Endodermal cell (in vitro differentiated cells): ENCODE measurements at regions not wholly inside any gene's neighbourhood (a gene's known extent, or its start where the extent isn't known, plus 50 kb on each side); places are given as distances from the start of the nearest gene placed in this dataset.

Experiments used
- DNase-seq: peaks from one replicate; pipeline ENCODE4 v3.0.0-alpha.2; 2017
- H3K27ac ChIP-seq: 2 replicates; pipeline ENCODE4 v1.5.1; 2013; ENCODE audit warnings: mild to moderate bottlenecking, low read depth, low read length, moderate library complexity
- H3K27me3 ChIP-seq: 2 replicates; pipeline ENCODE4 v1.6.1; 2013; ENCODE audit warnings: mild to moderate bottlenecking, low read length, moderate library complexity; ENCODE audit not compliant: insufficient read depth, control insufficient read depth, poor library complexity, severe bottlenecking
- H3K36me3 ChIP-seq: 2 replicates; pipeline ENCODE4 v1.7.0; 2013; ENCODE audit warnings: mild to moderate bottlenecking, low read length, moderate library complexity; ENCODE audit not compliant: control insufficient read depth, insufficient read depth
- H3K4me1 ChIP-seq: one replicate; pipeline ENCODE4 v1.7.0; 2013; ENCODE audit warnings: low read length; ENCODE audit not compliant: control insufficient read depth, insufficient read depth
- H3K4me3 ChIP-seq: 2 replicates; pipeline ENCODE4 v1.5.1; 2013; ENCODE audit warnings: mild to moderate bottlenecking, low read length, moderate library complexity
- H3K9ac ChIP-seq: 2 replicates; pipeline ENCODE4 v1.6.1; 2013; ENCODE audit warnings: mild to moderate bottlenecking, low read length, moderate library complexity; ENCODE audit not compliant: poor library complexity, severe bottlenecking; ENCODE audit errors: extremely low read depth
- H3K9me3 ChIP-seq: 2 replicates; pipeline ENCODE4 v1.6.1; 2013; ENCODE audit warnings: mild to moderate bottlenecking, low read length, moderate library complexity; ENCODE audit not compliant: control insufficient read depth
- H3K27ac Mint-ChIP-seq: 2 replicates; pipeline ENCODE4 v1.8.0; 2020; ENCODE audit warnings: mixed read lengths
- H3K27me3 Mint-ChIP-seq: 2 replicates; pipeline ENCODE4 v1.8.0; 2021; ENCODE audit warnings: mild to moderate bottlenecking, mixed read lengths; ENCODE audit not compliant: insufficient read depth
- H3K36me3 Mint-ChIP-seq: 2 replicates; pipeline ENCODE4 v1.8.0; 2020; ENCODE audit warnings: low read depth, mixed read lengths
- H3K4me1 Mint-ChIP-seq: 2 replicates; pipeline ENCODE4 v1.8.0; 2020; ENCODE audit warnings: mixed read lengths
- H3K4me3 Mint-ChIP-seq: 2 replicates; pipeline ENCODE4 v1.8.0; 2020; ENCODE audit warnings: mild to moderate bottlenecking, moderate library complexity, mixed read lengths
- H3K9me3 Mint-ChIP-seq: 2 replicates; pipeline ENCODE4 v1.8.0; 2020; ENCODE audit warnings: mild to moderate bottlenecking, mixed read lengths
- WGBS, 2 experiments: methylation state at CpG; one replicate each; pipeline versions ENCODE4 v1.1.5 to v1.1.7; 2013; ENCODE audit warnings: missing lambda C conversion rate in 2 of 2, mixed read lengths in 1 of 2; ENCODE audit not compliant: insufficient coverage in 1 of 2, insufficient read length in 1 of 2; 5-methylcytosine and 5-hydroxymethylcytosine counted together
- TF ChIP-seq, protein P1 (sequence below): fragments of 200-600 bp; sonication (generic); conservative IDR thresholded peaks from 2 replicates; pipeline ENCODE4 v1.5.0; 2021; ENCODE audit warnings: antibody characterized with exemption, mild to moderate bottlenecking

DNA sequence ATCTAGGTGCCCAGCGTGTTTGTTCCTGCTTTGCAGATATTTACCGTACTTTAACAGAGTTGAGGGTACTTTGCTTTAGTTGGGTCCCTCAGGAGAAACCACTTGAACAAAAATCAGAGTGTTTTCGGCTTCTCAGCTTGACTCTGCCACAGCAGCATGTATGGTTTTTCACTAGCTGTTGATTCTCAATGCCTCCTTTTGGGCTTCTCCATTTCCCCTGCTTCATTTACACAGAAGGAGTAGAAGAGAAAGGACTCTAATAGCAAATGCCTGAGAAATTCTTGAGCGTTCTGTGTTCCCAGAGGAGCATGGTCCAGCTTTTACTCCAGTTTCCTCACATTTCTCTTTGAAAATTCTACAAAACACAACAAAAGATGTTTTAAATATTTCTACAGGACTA lies 252.1 kb upstream of the CCDC179 start:
- Histone ChIP-seq H3K9me3 (peaks cover 20% of the 10 kb centered on the region), H3K4me1 (peaks cover 2% of the 10 kb centered on the region), H3K9ac (no peak overlapping the region), H3K27me3 (no peaks in the 10 kb centered on the region), H3K4me3 (no peak overlapping the region), H3K27ac (no peak overlapping the region), H3K36me3 (peaks cover 5% of the 10 kb centered on the region)
- Mint-ChIP-seq H3K4me3 (no peak overlapping the region), H3K27ac (no peak overlapping the region), H3K36me3 (peaks cover 21% of the 10 kb centered on the region), H3K9me3 (peaks cover 15% of the 10 kb centered on the region), H3K27me3 (no peaks in the 10 kb centered on the region), H3K4me1 (peaks cover 29% of the 10 kb centered on the region)
- 62 to 63% methylated on average over 3 to 4 of the region's 4 CpGs for WGBS, 2 experiments
- DNase-seq: no peak
- TF ChIP-seq, protein P1, sequence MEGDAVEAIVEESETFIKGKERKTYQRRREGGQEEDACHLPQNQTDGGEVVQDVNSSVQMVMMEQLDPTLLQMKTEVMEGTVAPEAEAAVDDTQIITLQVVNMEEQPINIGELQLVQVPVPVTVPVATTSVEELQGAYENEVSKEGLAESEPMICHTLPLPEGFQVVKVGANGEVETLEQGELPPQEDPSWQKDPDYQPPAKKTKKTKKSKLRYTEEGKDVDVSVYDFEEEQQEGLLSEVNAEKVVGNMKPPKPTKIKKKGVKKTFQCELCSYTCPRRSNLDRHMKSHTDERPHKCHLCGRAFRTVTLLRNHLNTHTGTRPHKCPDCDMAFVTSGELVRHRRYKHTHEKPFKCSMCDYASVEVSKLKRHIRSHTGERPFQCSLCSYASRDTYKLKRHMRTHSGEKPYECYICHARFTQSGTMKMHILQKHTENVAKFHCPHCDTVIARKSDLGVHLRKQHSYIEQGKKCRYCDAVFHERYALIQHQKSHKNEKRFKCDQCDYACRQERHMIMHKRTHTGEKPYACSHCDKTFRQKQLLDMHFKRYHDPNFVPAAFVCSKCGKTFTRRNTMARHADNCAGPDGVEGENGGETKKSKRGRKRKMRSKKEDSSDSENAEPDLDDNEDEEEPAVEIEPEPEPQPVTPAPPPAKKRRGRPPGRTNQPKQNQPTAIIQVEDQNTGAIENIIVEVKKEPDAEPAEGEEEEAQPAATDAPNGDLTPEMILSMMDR: no peak

DNA sequence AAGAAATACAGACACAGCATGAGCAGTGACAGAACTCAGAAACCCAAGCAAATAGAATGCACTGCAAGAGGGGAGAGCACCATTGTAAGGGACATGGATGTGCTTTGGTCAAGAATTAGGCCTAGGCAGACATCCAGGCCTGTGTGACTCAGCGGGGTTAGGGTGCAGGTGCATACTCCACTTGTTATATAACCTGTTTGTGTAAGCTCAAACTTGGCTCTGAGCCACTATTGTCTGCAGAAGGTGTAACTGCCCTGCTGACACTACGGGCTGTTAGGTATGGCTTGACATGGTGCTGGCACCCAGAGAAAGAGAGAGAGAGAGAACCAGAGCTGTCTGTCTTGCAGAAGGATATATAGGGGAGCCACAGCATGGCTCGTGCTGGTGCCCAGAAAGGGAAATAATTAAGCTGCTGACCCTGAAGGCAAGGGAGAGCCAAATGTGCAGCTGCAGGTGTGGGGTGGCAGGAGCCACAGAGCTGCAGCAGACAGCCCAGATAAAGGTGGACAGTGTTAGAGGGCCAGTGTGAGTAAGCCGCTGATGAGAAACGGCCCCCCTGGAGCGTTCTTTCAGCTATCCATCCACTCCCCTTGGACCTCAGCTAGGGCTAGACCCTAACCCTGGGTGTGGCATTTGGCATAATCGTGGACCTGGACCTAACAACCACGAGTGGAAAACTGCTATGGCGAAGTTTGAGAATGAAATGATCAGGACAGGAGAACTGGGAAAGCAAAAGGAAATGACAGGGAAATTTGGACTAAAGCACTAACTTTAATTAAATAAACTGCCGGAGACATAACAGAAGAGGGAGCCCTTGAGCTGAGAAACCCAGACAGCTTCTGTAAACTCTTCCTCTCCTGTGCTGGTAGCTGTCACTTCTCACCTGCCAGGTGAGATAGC lies 253.0 kb upstream of the CCDC179 start:
- Histone ChIP-seq H3K4me1 (peaks cover 2% of the 10 kb centered on the region), H3K4me3 (no peak overlapping the region), H3K9ac (no peak overlapping the region), H3K27ac (no peak overlapping the region), H3K36me3 (peaks cover 10% of the 10 kb centered on the region), H3K9me3 (peaks cover 28% of the 10 kb centered on the region), H3K27me3 (no peaks in the 10 kb centered on the region)
- Mint-ChIP-seq H3K9me3 (peaks cover 23% of the 10 kb centered on the region), H3K4me1 (peaks cover 29% of the 10 kb centered on the region), H3K27ac (peak overlapping the region; percentile 8), H3K4me3 (no peak overlapping the region), H3K36me3 (peaks cover 29% of the 10 kb centered on the region), H3K27me3 (no peaks in the 10 kb centered on the region)
- 48 to 54% methylated on average over 5 to 10 of the region's 10 CpGs for WGBS, 2 experiments
- TF ChIP-seq, protein P1: peak; percentile 86
- peak; percentile 75 for DNase-seq

DNA sequence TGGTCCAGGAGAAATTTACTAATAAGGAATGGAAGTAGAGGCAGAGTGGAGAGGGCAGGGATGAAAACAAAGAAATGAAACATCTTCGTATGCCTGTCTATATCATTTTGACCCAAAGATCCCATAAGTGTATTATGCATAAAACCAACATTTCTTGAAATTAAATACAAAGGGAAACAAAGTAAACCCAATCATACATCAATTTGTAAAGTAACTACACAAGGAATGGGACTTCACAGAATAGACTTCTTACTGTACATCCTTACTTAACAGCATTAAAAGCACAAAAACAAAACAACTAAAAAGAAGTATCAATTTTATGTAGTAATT lies 253.6 kb upstream of the CCDC179 start:
- Mint-ChIP-seq H3K27ac (no peak overlapping the region), H3K9me3 (peaks cover 23% of the 10 kb centered on the region), H3K36me3 (peaks cover 29% of the 10 kb centered on the region), H3K4me3 (no peak overlapping the region), H3K4me1 (peaks cover 29% of the 10 kb centered on the region), H3K27me3 (no peaks in the 10 kb centered on the region)
- H3K4me3 ChIP-seq: no peak overlapping the region
- H3K9ac ChIP-seq: no peak overlapping the region
- H3K36me3 ChIP-seq: peaks cover 11% of the 10 kb centered on the region
- no peak for DNase-seq
- no peak overlapping the region for H3K27ac ChIP-seq
- H3K9me3 ChIP-seq: peaks cover 30% of the 10 kb centered on the region
- H3K4me1 ChIP-seq: peaks cover 2% of the 10 kb centered on the region
- H3K27me3 ChIP-seq: no peaks in the 10 kb centered on the region
- WGBS, 2 experiments: 63% methylated on average over 1 of the region's 1 CpG; no CpG with 5 or more reads in 1 of the 2 experiments
- TF ChIP-seq, protein P1: no peak
